IMR-90 (cell line): ENCODE measurements at regions not wholly inside any gene's neighbourhood (a gene's known extent, or its start where the extent isn't known, plus 50 kb on each side); places are given as distances from the start of the nearest gene placed in this dataset.

Experiments
- ATAC-seq: fragments of 200-7000 bp; cut with Tn5 transposase; 2 replicates; pipeline ENCODE4 v1.9.1; 2020; ENCODE audit warnings: low read depth, mild to moderate bottlenecking, moderate library complexity
- BruUV-seq: library from RNA; stranded (reverse); fragments of 400-500 nt; replicated peaks from 2 replicates; lab custom pipeline; 2021; lab: Mats Ljungman, UMichigan
- CTCF ChIA-PET: fragments of 300-600 bp; formaldehyde crosslinking; extraction: SDS; loops from one replicate; lab custom pipeline; 2021; ENCODE audit warnings: antibody characterized with exemption; lab: Yijun Ruan, JAX
- POLR2A ChIA-PET: fragments of 300-600 bp; sonication (Branson Sonifier 250); formaldehyde crosslinking; loops from one replicate; lab custom pipeline; 2022; ENCODE audit warnings: antibody characterized with exemption; ENCODE audit not compliant: unreplicated experiment; lab: Charles Lee
- DNase-seq: peaks from one replicate; pipeline ENCODE4 v3.0.0; 2013
- H2AFZ ChIP-seq: replicated peaks from 2 replicates; pipeline ENCODE3; 2013; ENCODE audit warnings: low read length, mild to moderate bottlenecking; ENCODE audit not compliant: poor library complexity
- H2AK5ac ChIP-seq: 2 replicates; pipeline ENCODE4 v1.6.1; 2013; ENCODE audit warnings: low read depth, low read length, inconsistent platforms
- H2AK9ac ChIP-seq: replicated peaks from 2 replicates; pipeline ENCODE3; 2013; ENCODE audit warnings: mild to moderate bottlenecking, low read depth, low read length, moderate library complexity; ENCODE audit not compliant: poor library complexity
- H2BK120ac ChIP-seq: 2 replicates; pipeline ENCODE4 v1.6.1; 2013; ENCODE audit warnings: low read depth, low read length, inconsistent platforms
- H2BK15ac ChIP-seq: 3 replicates; pipeline ENCODE4 v1.6.1; 2013; ENCODE audit warnings: low read depth, low read length, inconsistent platforms
- H2BK20ac ChIP-seq: 2 replicates; pipeline ENCODE4 v1.6.1; 2013; ENCODE audit warnings: low read depth, mild to moderate bottlenecking, inconsistent platforms, low read length, moderate library complexity
- H2BK5ac ChIP-seq: 2 replicates; pipeline ENCODE4 v1.6.1; 2013; ENCODE audit warnings: mild to moderate bottlenecking, low read depth, low read length, inconsistent platforms; ENCODE audit not compliant: poor library complexity, severe bottlenecking
- H3K14ac ChIP-seq: replicated peaks from 2 replicates; pipeline ENCODE4 v1.6.1; 2013; ENCODE audit warnings: low read depth, low read length, inconsistent platforms
- H3K18ac ChIP-seq: 2 replicates; pipeline ENCODE4 v1.6.1; 2013; ENCODE audit warnings: low read depth, low read length, control low read depth
- H3K23ac ChIP-seq: 2 replicates; pipeline ENCODE4 v1.6.1; 2013; ENCODE audit warnings: low read depth, low read length, inconsistent platforms
- H3K27ac ChIP-seq: 2 replicates; pipeline ENCODE4 v1.5.1; 2013; ENCODE audit warnings: mild to moderate bottlenecking, control low read depth, low read length; ENCODE audit not compliant: insufficient read depth
- H3K27me3 ChIP-seq: 2 replicates; pipeline ENCODE4 v1.6.1; 2013; ENCODE audit warnings: low read length; ENCODE audit not compliant: control insufficient read depth, insufficient read depth
- H3K36me3 ChIP-seq: 2 replicates; pipeline ENCODE4 v1.6.1; 2013; ENCODE audit warnings: low read length, mixed read lengths; ENCODE audit not compliant: control insufficient read depth, insufficient read depth
- H3K4ac ChIP-seq: 2 replicates; pipeline ENCODE4 v1.6.1; 2013; ENCODE audit warnings: low read depth, low read length, inconsistent platforms
- H3K4me1 ChIP-seq: 2 replicates; pipeline ENCODE4 v1.6.1; 2013; ENCODE audit warnings: low read length, mixed read lengths; ENCODE audit not compliant: control insufficient read depth, insufficient read depth
- H3K4me2 ChIP-seq: 2 replicates; pipeline ENCODE4 v1.6.1; 2013; ENCODE audit warnings: low read depth, mild to moderate bottlenecking, control low read depth, low read length, moderate library complexity
- H3K4me3 ChIP-seq: 2 replicates; pipeline ENCODE4 v1.5.1; 2013; ENCODE audit warnings: low read depth, mild to moderate bottlenecking, control low read depth, low read length, moderate library complexity; ENCODE audit not compliant: insufficient read depth
- H3K56ac ChIP-seq: 2 replicates; pipeline ENCODE4 v1.6.1; 2013; ENCODE audit warnings: low read length, inconsistent platforms; ENCODE audit not compliant: insufficient read depth; ENCODE audit errors: extremely low read depth
- H3K79me1 ChIP-seq, 2 experiments: 2 replicates each; pipeline ENCODE4 v1.6.1; 2013; ENCODE audit warnings: low read length in 2 of 2, inconsistent platforms in 1 of 2, low read depth in 1 of 2
- H3K9ac ChIP-seq: 2 replicates; pipeline ENCODE4 v1.6.1; 2013; ENCODE audit warnings: low read depth, low read length, control low read depth
- H3K9me1 ChIP-seq: 2 replicates; pipeline ENCODE4 v1.6.1; 2013; ENCODE audit warnings: low read length, inconsistent platforms; ENCODE audit not compliant: insufficient read depth
- H3K9me3 ChIP-seq: 2 replicates; pipeline ENCODE4 v1.6.1; 2013; ENCODE audit warnings: low read length; ENCODE audit not compliant: control insufficient read depth, insufficient read depth
- H4K20me1 ChIP-seq: 2 replicates; pipeline ENCODE4 v1.6.1; 2013; ENCODE audit warnings: low read length, inconsistent platforms; ENCODE audit not compliant: insufficient read depth
- H4K5ac ChIP-seq: 2 replicates; pipeline ENCODE4 v1.6.1; 2013; ENCODE audit warnings: mild to moderate bottlenecking, low read depth, low read length, control low read depth
- H4K8ac ChIP-seq, 2 experiments: 2 replicates each; pipeline ENCODE4 v1.6.1; 2013; ENCODE audit warnings: low read depth in 2 of 2, low read length in 2 of 2, control low read depth in 1 of 2, inconsistent platforms in 1 of 2
- H4K91ac ChIP-seq: 2 replicates; pipeline ENCODE4 v1.6.1; 2013; ENCODE audit warnings: low read depth, low read length, inconsistent platforms; ENCODE audit not compliant: insufficient read depth
- CEBPB ChIP-seq: IDR thresholded peaks from 2 replicates; pipeline ENCODE4 v1.6.1; 2012; ENCODE audit warnings: low read depth, low read length, improper control_type of control experiment
- ELK1 ChIP-seq: fragments of 150-350 bp; IDR thresholded peaks from 2 replicates; pipeline ENCODE4 v1.6.1; 2016; ENCODE audit warnings: low read depth, mild to moderate bottlenecking, low read length, moderate library complexity, borderline replicate concordance
- FOS ChIP-seq: fragments of 150-350 bp; IDR thresholded peaks from 2 replicates; pipeline ENCODE4 v1.6.1; 2016; ENCODE audit warnings: low read depth, low read length
- MAFK ChIP-seq: IDR thresholded peaks from 2 replicates; pipeline ENCODE4 v1.6.1; 2012; ENCODE audit warnings: low read depth, low read length, improper control_type of control experiment
- NFE2L2 ChIP-seq: fragments of 150-350 bp; IDR thresholded peaks from 2 replicates; pipeline ENCODE4 v1.6.1; 2016; ENCODE audit warnings: low read depth, mild to moderate bottlenecking, low read length
- RAD21 ChIP-seq: IDR thresholded peaks from 2 replicates; pipeline ENCODE4 v1.6.1; 2012; ENCODE audit warnings: low read length, improper control_type of control experiment
- SMC3 ChIP-seq: fragments of 150-350 bp; IDR thresholded peaks from 2 replicates; pipeline ENCODE4 v1.6.1; 2016; ENCODE audit warnings: low read depth, mild to moderate bottlenecking, antibody characterized with exemption, low read length, moderate library complexity
- WGBS, 2 experiments: methylation state at CpG; one replicate each; pipeline versions ENCODE4 v1.1.5 to v1.1.7; 2013; ENCODE audit warnings: missing lambda C conversion rate in 2 of 2; ENCODE audit not compliant: insufficient read length in 1 of 2; ENCODE audit errors: extremely low coverage in 2 of 2; 5-methylcytosine and 5-hydroxymethylcytosine counted together
- dilution Hi-C: fragments of 300-500 bp; cut with HindIII; formaldehyde crosslinking; loops from one replicate; pipeline ENCODE4 v1.14.3; 2018; ENCODE audit warnings: low sequenced_read_pairs; ENCODE audit not compliant: unreplicated experiment
- in situ Hi-C: fragments of 300-500 bp; cut with MboI; formaldehyde crosslinking; loops from 3 replicates; pipeline ENCODE4 v1.14.3; 2019; ENCODE audit warnings: low sequenced_read_pairs, inconsistent platforms, mixed read lengths
- intact Hi-C: fragments of 100-400 bp; cut with micrococcal nuclease; formaldehyde crosslinking; loops from 2 replicates; pipeline ENCODE4 v1.10.0; 2022

GRCh38 chr15:95284492-95284891 is 1046.0 kb upstream of the NR2F2 start:
- Histone ChIP-seq H3K9ac (no peak overlapping the region), H3K36me3 (no peaks in the 10 kb centered on the region), H3K79me1 (no peaks in the 10 kb centered on the region), H4K20me1 (no peaks in the 10 kb centered on the region), H2BK15ac (no peak overlapping the region), H3K4me2 (no peak overlapping the region), H3K56ac (no peak overlapping the region), H3K23ac (no peak overlapping the region), H3K9me3 (no peaks in the 10 kb centered on the region), H2AK5ac (no peak overlapping the region), H2BK120ac (peak overlapping the region; percentile 8; the same call in 1 of the 2 replicates), H3K4ac (no peak overlapping the region), H2AFZ (no peak overlapping the region), H3K4me1 (peaks cover 15% of the 10 kb centered on the region), H3K14ac (no peak overlapping the region), H3K27ac (no peak overlapping the region), H2AK9ac (no peak overlapping the region), H3K18ac (no peak overlapping the region; the same call in 1 of the 2 replicates), H3K27me3 (no peaks in the 10 kb centered on the region), H4K8ac (no peak overlapping the region; a peak in 1 of 4 replicates), H2BK5ac (no peak overlapping the region), H3K4me3 (no peak overlapping the region), H4K5ac (no peak overlapping the region), H4K91ac (no peak overlapping the region), H3K9me1 (no peaks in the 10 kb centered on the region), H2BK20ac (no peak overlapping the region)
- in situ Hi-C loops (no loop called here), intact Hi-C loops (loop anchor here (10.0 kb wide), 2 partner anchors 560 to 890 kb away; no protein-coding TSS in a partner anchor), dilution Hi-C loops (no loop called here)
- no TSS peak for BruUV-seq
- CTCF ChIA-PET, result no interaction called here
- no CpG with 5 or more reads among the region's 4 CpGs for WGBS, 2 experiments
- POLR2A ChIA-PET, result no interaction called here
- DNase-seq (no peak), ATAC-seq (no peak)
- no peak for TF ChIP-seq RAD21
- no peak for TF ChIP-seq SMC3
- no peak for TF ChIP-seq NFE2L2
- TF ChIP-seq ELK1, result no peak
- TF ChIP-seq MAFK, result peak; percentile 92
- TF ChIP-seq FOS, result no peak
- TF ChIP-seq CEBPB, result peak; percentile 25; the same call in 1 of the 2 replicates
